ENCODE measurements at regions not wholly inside any gene's neighbourhood (a gene's known extent, or its start where the extent isn't known, plus 50 kb on each side); places are given as distances from the start of the nearest gene placed in this dataset.

- no peak for DNase-seq
Measured at GRCh38 chr11:19355601-19356000, 114.9 kb upstream of the E2F8 start.

GRCh38 chr11:19353287-19353850, 112.6 kb upstream of the E2F8 start:
- no peak for DNase-seq

DNA sequence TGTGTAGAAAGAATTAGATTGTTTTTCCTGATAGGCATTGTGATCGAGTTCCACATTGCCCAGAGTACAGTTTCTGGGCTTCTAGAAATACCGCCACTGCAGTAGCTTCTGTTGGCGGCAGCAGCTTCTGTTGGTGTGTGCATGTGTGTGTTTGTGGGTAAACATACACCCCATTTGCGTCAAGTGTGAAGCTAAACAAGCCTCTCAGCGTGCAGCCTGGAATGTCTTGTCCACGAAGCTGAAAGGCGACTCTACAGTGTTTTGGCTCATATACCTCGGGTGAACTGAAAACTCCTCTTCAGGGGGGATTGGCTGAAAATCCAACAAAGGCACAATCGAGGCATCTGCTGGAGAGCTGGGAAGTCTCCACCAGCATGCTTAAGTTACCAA, 112.0 kb upstream of the E2F8 start:
- no peak for DNase-seq

GRCh38 chr11:19352072-19352770, 111.5 kb upstream of the E2F8 start:
- no peak for DNase-seq

DNA sequence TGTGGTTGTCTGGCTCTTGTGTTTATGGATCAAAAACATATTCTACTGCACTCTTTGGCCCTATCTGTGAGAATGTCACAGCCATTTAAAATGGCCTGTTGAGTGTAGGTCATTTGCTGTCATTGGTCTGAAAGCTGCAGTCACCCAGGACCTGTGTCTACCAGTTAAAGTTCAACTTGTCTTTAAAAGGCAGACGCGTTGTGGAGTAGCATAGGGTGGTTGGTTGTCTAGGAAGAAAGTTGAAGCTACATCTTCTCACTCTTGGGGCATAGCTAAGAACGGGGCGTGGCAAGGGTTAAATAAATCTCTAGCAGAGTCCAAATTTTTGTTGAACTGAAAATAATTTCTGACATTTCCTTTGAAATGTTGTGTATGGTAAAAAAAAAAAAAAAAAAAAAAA, 110.7 kb upstream of the E2F8 start:
- DNase-seq = no peak

DNA sequence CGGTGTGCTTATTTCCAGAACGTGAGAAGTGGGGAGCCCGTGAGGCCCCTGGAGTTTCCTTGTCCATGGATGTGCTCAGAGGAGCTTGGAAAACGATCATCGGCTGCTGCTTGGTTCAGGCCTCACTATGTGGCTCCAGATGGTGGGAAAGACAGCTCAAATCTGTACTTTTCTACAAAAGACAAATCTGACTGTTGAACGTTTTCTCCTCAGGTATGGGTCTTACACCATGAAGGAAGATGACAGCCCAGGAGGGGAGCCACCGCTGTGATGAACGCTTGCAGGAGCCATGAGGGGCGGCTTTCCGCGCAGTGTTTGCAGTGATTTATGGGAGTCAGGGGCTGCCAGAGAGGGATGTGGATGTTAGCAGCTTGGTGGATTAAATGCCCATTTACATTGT, 109.4 kb upstream of the E2F8 start:
- no peak for DNase-seq

DNA sequence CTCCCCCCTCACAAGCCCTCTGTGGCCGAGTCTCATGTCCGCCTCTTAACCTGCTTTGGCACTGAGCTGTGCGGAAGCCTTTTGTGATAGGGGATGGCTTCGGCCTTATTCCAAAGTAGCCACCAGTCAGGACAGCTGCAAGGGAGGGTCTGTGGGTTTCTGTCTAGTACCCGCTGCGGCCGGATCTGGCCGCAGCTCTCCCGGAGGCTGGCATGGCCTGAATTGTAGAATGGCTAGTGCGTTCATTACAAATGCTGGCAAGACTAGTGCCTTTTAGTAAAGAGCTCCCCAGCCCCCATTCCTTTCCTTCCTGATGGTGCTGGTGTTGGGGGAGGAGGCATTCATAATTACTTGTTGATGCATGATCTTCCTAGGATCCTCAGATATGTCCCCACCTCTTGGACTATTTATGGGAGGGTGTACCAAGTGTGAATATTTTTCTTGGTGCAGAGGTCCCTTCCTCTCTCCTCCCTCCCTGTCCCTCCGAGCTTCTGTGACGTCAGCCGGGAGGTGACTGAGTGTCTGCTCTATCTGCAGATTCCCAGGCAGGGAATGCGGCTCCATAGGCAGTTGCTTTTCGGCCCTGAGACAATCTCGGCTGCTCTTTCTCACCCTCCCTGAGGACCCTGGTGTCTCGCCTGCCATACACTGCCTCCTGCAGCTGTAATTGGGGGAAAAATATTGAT, 108.7 kb upstream of the E2F8 start:
- DNase-seq = no peak

DNA sequence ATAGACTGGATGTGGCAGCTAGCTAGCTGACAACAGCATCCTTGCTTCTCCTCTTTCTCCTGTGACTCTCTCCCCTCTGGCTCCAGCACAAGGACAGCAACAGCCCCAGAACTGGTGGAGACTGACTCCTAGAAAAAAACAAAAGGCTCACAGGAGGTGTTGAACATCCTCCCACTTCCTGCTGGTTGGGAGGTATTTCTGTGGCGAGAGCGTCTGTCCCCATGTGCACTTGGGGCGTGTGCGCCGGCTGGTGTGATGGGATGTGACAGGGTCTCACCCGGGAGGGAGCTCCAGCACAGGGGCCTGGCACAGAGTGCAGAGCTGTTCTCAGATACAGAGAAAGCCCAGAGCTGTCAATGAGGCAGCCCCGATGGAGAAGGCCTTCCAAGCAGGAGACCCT, 107.2 kb upstream of the E2F8 start:
- no peak for DNase-seq

DNA sequence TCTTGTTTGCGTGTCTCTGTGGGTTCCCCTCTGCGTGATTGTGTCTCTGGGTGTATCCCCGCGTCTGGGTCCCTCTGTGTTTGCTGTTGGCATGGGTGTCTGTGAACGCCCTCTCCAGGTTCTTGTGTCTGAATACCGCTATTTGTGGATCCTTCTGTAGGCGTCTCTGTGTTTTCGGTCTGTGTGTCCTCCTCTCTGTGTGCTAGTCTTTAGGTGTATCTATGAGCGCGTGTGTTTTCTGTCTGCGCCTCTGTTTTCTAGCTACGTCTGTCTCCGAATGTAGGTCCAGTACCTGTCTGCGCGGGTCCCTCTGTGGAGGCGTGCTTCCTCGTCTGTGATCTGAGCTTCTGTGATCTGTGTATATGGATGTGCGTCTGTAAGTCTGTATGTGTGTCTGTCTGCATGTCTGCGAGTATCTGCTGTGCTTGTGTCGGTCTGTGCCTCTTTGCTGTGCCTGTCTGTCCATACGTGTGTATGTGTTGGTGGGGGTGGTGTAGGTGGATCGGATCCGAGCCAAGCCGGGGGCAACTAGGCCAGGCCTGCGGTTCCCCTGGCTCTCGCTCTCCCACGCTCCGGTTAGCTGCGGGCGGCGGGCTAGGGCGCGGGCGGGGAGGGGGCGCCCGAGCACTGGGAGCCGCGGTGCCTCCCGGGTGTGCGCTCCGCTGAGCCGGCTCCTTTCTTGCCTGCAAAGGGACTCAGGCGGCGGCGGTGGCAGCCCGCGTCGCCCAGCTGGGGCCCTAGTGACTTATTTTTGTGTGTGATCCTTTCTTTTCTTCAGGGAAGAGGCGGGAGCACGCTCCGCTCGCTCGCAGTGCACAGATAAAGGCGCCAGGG, 105.3 kb upstream of the E2F8 start:
- no peak for DNase-seq

DNA sequence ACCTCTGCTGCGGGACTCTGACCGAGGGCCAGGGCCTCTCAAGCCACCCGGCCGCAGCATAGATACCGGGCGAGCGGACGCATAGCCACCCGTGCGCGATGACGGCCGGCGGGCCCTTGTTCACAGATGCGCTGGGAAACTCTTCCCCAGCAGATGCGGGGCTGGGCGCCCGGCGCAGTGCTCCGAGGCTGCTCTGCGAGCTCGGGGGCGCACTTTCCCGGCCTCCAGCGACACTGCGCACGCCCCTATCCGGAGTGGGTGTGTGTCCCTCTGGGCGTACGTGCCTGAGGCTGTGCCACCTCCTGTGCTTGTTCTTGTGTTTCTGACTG, 104.7 kb upstream of the E2F8 start:
- DNase-seq = no peak

- DNase-seq = no peak
Measured at GRCh38 chr11:19344661-19345518, 104.1 kb upstream of the E2F8 start.

DNA sequence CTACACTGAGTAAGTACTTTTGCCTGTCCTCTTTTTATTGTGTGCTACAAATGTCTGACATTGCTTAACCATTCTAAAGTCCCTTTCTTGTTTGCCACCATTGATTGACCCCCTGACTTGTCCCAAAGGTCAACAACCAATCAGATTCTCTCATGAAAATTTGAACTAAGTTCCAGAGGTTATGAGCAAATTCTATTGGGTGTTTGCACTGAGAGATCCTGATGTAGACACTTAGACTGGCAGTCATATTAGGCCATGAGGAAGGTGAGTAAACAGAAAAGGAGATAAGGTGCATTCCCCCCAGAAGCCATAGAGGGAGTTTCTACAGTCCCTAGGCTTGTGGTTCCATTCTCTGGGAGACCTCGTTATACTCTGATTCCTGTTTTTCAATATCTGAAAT, 101.3 kb upstream of the E2F8 start:
- no peak for DNase-seq

DNA sequence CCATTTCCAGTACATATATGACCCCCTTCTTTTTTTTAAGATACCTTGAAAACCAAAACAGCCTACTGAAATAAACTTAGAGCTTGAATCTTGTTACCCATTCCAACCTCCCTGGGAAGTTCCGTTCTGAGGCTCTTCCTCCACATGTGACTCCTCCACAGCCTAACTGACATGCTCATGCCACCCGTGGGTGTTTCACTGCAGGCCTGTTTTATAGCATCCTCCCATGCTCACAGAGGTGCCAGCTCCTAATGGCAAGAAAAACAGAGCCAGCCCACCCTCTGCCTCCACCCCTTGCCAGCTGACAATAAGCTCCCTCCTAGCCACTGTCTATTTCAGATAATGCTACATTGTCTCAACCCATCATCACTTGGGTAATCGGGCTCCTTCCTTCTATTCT, 97.6 kb upstream of the E2F8 start:
- no peak for DNase-seq

DNA sequence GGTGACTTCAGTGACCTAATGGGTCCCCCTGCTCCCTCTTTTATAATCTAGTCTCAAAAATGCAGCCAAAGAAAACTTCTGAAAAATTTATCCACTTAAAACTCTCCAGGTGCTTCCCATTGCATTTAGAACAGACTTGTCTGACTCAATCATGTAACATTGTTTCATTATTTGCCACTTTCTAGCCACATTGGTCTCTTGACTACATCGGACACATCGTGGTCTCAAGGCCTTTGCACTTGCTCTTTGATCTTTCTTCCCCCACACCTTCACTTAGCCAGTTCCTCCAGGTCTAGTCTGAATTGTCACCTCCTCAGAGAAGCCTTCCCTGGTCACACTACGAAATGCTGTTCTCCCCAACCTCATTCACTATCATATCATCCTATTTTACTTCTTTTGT, 97.0 kb upstream of the E2F8 start:
- no peak for DNase-seq

GRCh38 chr11:19336331-19336730, 95.6 kb upstream of the E2F8 start:
- no peak for DNase-seq

GRCh38 chr11:19332476-19332875, 91.7 kb upstream of the E2F8 start:
- no peak for DNase-seq

DNA sequence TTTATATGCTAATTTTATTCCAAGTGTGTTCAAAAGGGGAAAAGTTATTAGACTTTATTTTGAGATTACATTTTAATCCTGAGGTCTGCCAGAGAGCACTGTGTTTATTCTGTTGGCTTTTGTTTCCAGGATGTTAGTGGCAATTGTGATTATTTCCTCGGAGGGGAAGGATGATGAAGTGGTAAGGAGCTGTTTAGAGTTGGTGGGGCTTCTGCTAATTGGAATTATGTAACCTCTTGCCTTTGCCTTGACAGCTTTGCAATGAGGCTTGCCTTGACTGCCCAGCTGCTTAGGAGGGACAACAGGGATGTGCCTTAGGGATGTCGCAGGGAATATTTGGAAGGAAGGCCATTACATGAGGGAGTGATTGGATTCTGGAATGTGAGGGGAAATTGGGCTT, 89.7 kb upstream of the E2F8 start:
- no peak for DNase-seq

DNA sequence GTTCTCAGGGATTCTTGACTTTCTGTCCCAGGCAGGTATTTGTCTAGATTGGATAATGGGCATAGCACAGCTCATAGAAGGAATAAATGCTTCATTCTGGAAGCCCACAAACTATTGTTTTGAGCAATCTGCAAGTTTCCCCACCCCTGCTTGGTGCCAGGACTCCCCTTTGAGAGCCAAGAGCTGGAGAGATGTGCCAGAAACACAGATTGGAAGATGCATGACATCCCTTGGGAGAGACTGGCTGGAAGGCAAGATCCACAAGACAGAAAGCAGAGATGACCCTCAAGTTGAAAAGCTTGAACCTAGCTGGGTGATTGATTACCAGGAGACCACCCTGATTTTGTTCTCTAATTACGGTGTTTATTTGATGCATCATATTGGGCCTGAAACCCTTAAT, 89.2 kb upstream of the E2F8 start:
- no peak for DNase-seq

- no peak for DNase-seq
Measured at GRCh38 chr11:19328586-19329311, 88.0 kb upstream of the E2F8 start.

GRCh38 chr11:19327280-19327679, 86.5 kb upstream of the E2F8 start:
- no peak for DNase-seq

GRCh38 chr11:19326499-19326898, 85.8 kb upstream of the E2F8 start:
- no peak for DNase-seq

DNA sequence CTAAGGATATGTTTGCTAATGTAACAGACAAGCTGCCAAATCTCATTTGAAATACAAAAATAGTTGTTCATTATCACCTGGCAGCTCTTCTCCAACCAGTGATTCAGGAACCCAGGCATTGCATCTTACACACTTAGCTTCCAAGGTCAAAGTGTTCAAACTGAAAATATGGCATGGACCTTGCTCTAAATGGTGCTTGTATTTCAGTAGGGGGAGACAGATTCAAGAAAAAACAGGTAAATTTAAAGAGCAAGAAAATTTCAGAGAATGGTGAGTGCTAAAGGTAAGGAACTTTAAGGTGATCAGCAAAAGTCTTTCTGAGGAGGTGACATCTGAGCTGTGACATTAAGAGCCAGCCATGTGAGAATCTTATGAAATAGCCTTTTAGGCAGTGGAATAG, 82.8 kb upstream of the E2F8 start:
- DNase-seq = no peak

All from stimulated activated CD4-positive, alpha-beta T cell treated with anti-CD3 and anti-CD28 coated beads, Interleukin-12 subunit alpha, Interleukin-12 subunit beta, amount 100 ng/mL, for 4 hours (primary cell).